ENCODE measurements at regions not wholly inside any gene's neighbourhood (a gene's known extent, or its start where the extent isn't known, plus 50 kb on each side); places are given as distances from the start of the nearest gene placed in this dataset.

GRCh38 chr11:92854162-92854561 is 115.3 kb upstream of the MTNR1B start:
- no peak for DNase-seq (ENCODE audit: low read depth)

GRCh38 chr11:92854952-92855351 is 114.5 kb upstream of the MTNR1B start:
- no peak for DNase-seq (ENCODE audit: low read depth)

- no peak for DNase-seq (ENCODE audit: low read depth)
Observed at GRCh38 chr11:92855607-92856405, 113.6 kb upstream of the MTNR1B start.

- no peak for DNase-seq (ENCODE audit: low read depth)
Observed at GRCh38 chr11:92857407-92857806, 112.0 kb upstream of the MTNR1B start.

- DNase-seq (ENCODE audit: low read depth) = peak; percentile 4
Observed at GRCh38 chr11:92859156-92859690, 110.2 kb upstream of the MTNR1B start.

GRCh38 chr11:92861634-92862033 is 107.8 kb upstream of the MTNR1B start:
- no peak for DNase-seq (ENCODE audit: low read depth)

GRCh38 chr11:92865352-92865751 is 104.1 kb upstream of the MTNR1B start:
- DNase-seq (ENCODE audit: low read depth) = no peak

- DNase-seq (ENCODE audit: low read depth) = no peak
Observed at GRCh38 chr11:92866679-92867282, 102.7 kb upstream of the MTNR1B start.

- DNase-seq (ENCODE audit: low read depth) = no peak
Observed at GRCh38 chr11:92867913-92868619, 101.4 kb upstream of the MTNR1B start.

- no peak for DNase-seq (ENCODE audit: low read depth)
Observed at GRCh38 chr11:92869716-92870115, 99.7 kb upstream of the MTNR1B start.

- DNase-seq (ENCODE audit: low read depth) = peak; percentile 6
Observed at GRCh38 chr11:92870196-92870832, 99.1 kb upstream of the MTNR1B start.

- no peak for DNase-seq (ENCODE audit: low read depth)
Observed at GRCh38 chr11:92873551-92873950, 95.9 kb upstream of the MTNR1B start.

GRCh38 chr11:92875473-92875872 is 94.0 kb upstream of the MTNR1B start:
- DNase-seq (ENCODE audit: low read depth) = no peak

- DNase-seq (ENCODE audit: low read depth) = no peak
Observed at GRCh38 chr11:92879086-92879485, 90.4 kb upstream of the MTNR1B start.

- no peak for DNase-seq (ENCODE audit: low read depth)
Observed at GRCh38 chr11:92880381-92880780, 89.1 kb upstream of the MTNR1B start.

GRCh38 chr11:92881940-92882450 is 87.5 kb upstream of the MTNR1B start:
- no peak for DNase-seq (ENCODE audit: low read depth)

GRCh38 chr11:92882828-92883611 is 86.4 kb upstream of the MTNR1B start:
- DNase-seq (ENCODE audit: low read depth) = no peak

GRCh38 chr11:92885600-92885999 is 83.9 kb upstream of the MTNR1B start:
- no peak for DNase-seq (ENCODE audit: low read depth)

- peak; percentile 58 for DNase-seq (ENCODE audit: low read depth)
Observed at GRCh38 chr11:92886243-92886905, 83.1 kb upstream of the MTNR1B start.

- DNase-seq (ENCODE audit: low read depth) = no peak
Observed at GRCh38 chr11:92888696-92889095, 80.8 kb upstream of the MTNR1B start.

Data from myocyte (in vitro differentiated cells).